SK-N-SH (cell line): ENCODE measurements at regions not wholly inside any gene's neighbourhood (a gene's known extent, or its start where the extent isn't known, plus 50 kb on each side); places are given as distances from the start of the nearest gene placed in this dataset.

ENCODE experiments used
- CTCF ChIA-PET: fragments of 300-600, 350-600 bp; formaldehyde crosslinking; extraction: SDS; loops from one replicate; lab custom pipeline; 2021; lab: Yijun Ruan, JAX
- POLR2A ChIA-PET: fragments of 350-600 bp; sonication (Branson Sonifier 250); formaldehyde crosslinking; extraction: SDS; loops from one replicate; lab custom pipeline; 2020; ENCODE audit warnings: antibody characterized with exemption, inconsistent platforms; lab: Yijun Ruan, JAX
- DNase-seq: peaks from one replicate; pipeline ENCODE4 v3.0.0; 2012
- H2AFZ ChIP-seq: fragments of 200-600 bp; sonication (generic); 2 replicates; pipeline ENCODE4 v1.8.1; 2016; ENCODE audit warnings: antibody characterized with exemption, mild to moderate bottlenecking, low read depth
- H3F3A ChIP-seq: fragments of 200-600 bp; sonication (generic); replicated peaks from 2 replicates; pipeline ENCODE3; 2016; ENCODE audit warnings: antibody characterized with exemption, mild to moderate bottlenecking; ENCODE audit not compliant: insufficient read depth
- H3K27ac ChIP-seq, 2 experiments: fragments of 200-500 bp in 1 of 2; fragments of 200-600 bp in 1 of 2; sonication (Bioruptor generic) in 1 of 2; sonication (generic), shearing (Covaris generic) in 1 of 2; 2 replicates each; pipeline versions ENCODE4 v1.5.1 to v1.6.1; 2014 to 2016; ENCODE audit warnings: low read depth in 2 of 2, inconsistent platforms in 1 of 2, low read length in 1 of 2, mild to moderate bottlenecking in 1 of 2, mixed read lengths in 1 of 2
- H3K27me3 ChIP-seq: fragments of 200-600 bp; sonication (generic), shearing (Covaris generic); 2 replicates; pipeline ENCODE4 v1.6.1; 2016; ENCODE audit warnings: mixed run types; ENCODE audit not compliant: insufficient read depth
- H3K36me3 ChIP-seq, 2 experiments: fragments of 200-500 bp in 1 of 2; fragments of 200-600 bp in 1 of 2; sonication (Bioruptor generic) in 1 of 2; sonication (generic) in 1 of 2; replicated peaks in 1 of 2; 2 replicates each; pipeline versions ENCODE3 to v1.5.1; 2014 to 2016; ENCODE audit warnings: low read length in 1 of 2, mild to moderate bottlenecking in 1 of 2; ENCODE audit not compliant: insufficient read depth in 2 of 2, control insufficient read depth in 1 of 2
- H3K4me1 ChIP-seq, 2 experiments: fragments of 200-500 bp in 1 of 2; fragments of 200-600 bp in 1 of 2; sonication (Bioruptor generic) in 1 of 2; sonication (generic), shearing (Covaris generic) in 1 of 2; 2 replicates each; pipeline versions ENCODE4 v1.5.1 to v1.6.1; 2014 to 2016; ENCODE audit warnings: low read depth in 1 of 2, low read length in 1 of 2, mixed run types in 1 of 2; ENCODE audit not compliant: insufficient read depth in 2 of 2, control insufficient read depth in 1 of 2
- H3K4me2 ChIP-seq: fragments of 200-600 bp; sonication (generic), shearing (Covaris generic); 2 replicates; pipeline ENCODE4 v1.6.1; 2017; ENCODE audit warnings: mixed run types
- H3K4me3 ChIP-seq, 2 experiments: fragments of 200-500 bp in 1 of 2; fragments of 200-600 bp in 1 of 2; sonication (Bioruptor generic) in 1 of 2; sonication (generic), shearing (Covaris generic) in 1 of 2; 2 replicates each; pipeline versions ENCODE4 v1.5.1 to v1.8.1; 2014 to 2016; ENCODE audit warnings: low read depth in 2 of 2, inconsistent platforms in 1 of 2, low read length in 1 of 2, mild to moderate bottlenecking in 1 of 2, mixed read lengths in 1 of 2, moderate library complexity in 1 of 2
- H3K79me2 ChIP-seq: fragments of 200-600 bp; sonication (generic); 2 replicates; pipeline ENCODE4 v1.8.1; 2017; ENCODE audit warnings: mild to moderate bottlenecking; ENCODE audit not compliant: insufficient read depth
- H3K9ac ChIP-seq: fragments of 200-600 bp; sonication (generic); 2 replicates; pipeline ENCODE4 v1.6.1; 2017; ENCODE audit warnings: mixed run types
- H3K9me2 ChIP-seq: fragments of 200-600 bp; sonication (generic); 2 replicates; pipeline ENCODE4 v1.6.1; 2017; ENCODE audit warnings: mixed run types
- H3K9me3 ChIP-seq: fragments of 200-600 bp; sonication (generic); 2 replicates; pipeline ENCODE4 v1.6.1; 2017; ENCODE audit warnings: mixed run types, mild to moderate bottlenecking, moderate library complexity
- H4K20me1 ChIP-seq: fragments of 200-600 bp; sonication (generic); 2 replicates; pipeline ENCODE4 v1.6.1; 2017; ENCODE audit warnings: mild to moderate bottlenecking, mixed run types; ENCODE audit not compliant: insufficient read depth
- CHD2 ChIP-seq: fragments of 150-350 bp; IDR thresholded peaks from 2 replicates; pipeline ENCODE4 v1.6.1; 2018; ENCODE audit warnings: low read length; ENCODE audit not compliant: partially characterized antibody
- ELF1 ChIP-seq: IDR thresholded peaks from 2 replicates; pipeline ENCODE4 v1.4.0; 2012
- EP300 ChIP-seq, 2 experiments: IDR thresholded peaks; 2 replicates each; pipeline versions ENCODE4 v1.4.0 to v1.6.1; 2012; ENCODE audit warnings: borderline replicate concordance in 1 of 2, low read depth in 1 of 2, low read length in 1 of 2
- FOXM1 ChIP-seq: IDR thresholded peaks from 2 replicates; pipeline ENCODE4 v1.4.0; 2012; ENCODE audit warnings: low read depth, mild to moderate bottlenecking
- GABPA ChIP-seq: IDR thresholded peaks from 2 replicates; pipeline ENCODE4 v1.4.0; 2012; ENCODE audit warnings: low read depth, mild to moderate bottlenecking
- MEF2A ChIP-seq: IDR thresholded peaks from 2 replicates; pipeline ENCODE4 v1.4.0; 2012; ENCODE audit warnings: low read depth, borderline replicate concordance
- NFIC ChIP-seq: IDR thresholded peaks from 2 replicates; pipeline ENCODE4 v1.4.0; 2012; ENCODE audit warnings: borderline replicate concordance
- NRF1 ChIP-seq: IDR thresholded peaks from 2 replicates; pipeline ENCODE4 v1.6.1; 2012; ENCODE audit warnings: low read depth, mild to moderate bottlenecking, low read length
- RAD21 ChIP-seq: IDR thresholded peaks from 2 replicates; pipeline ENCODE4 v1.6.1; 2012; ENCODE audit warnings: mild to moderate bottlenecking, low read length
- RCOR1 ChIP-seq: fragments of 150-350 bp; IDR thresholded peaks from 2 replicates; pipeline ENCODE4 v1.6.1; 2017; ENCODE audit warnings: antibody characterized with exemption, low read length
- RXRA ChIP-seq: IDR thresholded peaks from 2 replicates; pipeline ENCODE4 v1.4.0; 2012; ENCODE audit warnings: low read depth, mild to moderate bottlenecking, borderline replicate concordance
- SMC3 ChIP-seq: IDR thresholded peaks from 2 replicates; pipeline ENCODE4 v1.6.1; 2012; ENCODE audit warnings: low read depth, low read length, improper control_type of control experiment
- TAF1 ChIP-seq: IDR thresholded peaks from 2 replicates; pipeline ENCODE4 v1.6.1; 2012; ENCODE audit warnings: low read depth, mild to moderate bottlenecking, low read length, moderate library complexity, borderline replicate concordance
- TEAD4 ChIP-seq: IDR thresholded peaks from 2 replicates; pipeline ENCODE4 v1.4.0; 2012; ENCODE audit warnings: mild to moderate bottlenecking, borderline replicate concordance; ENCODE audit not compliant: insufficient read depth
- YY1 ChIP-seq: IDR thresholded peaks from 2 replicates; pipeline ENCODE4 v1.4.0; 2012; ENCODE audit warnings: low read depth, mild to moderate bottlenecking
- whole genome bisulfite sequencing: methylation state at CpG from one replicate; pipeline ENCODE4 v1.1.6; 2017; ENCODE audit warnings: low lambda C conversion rate; 5-methylcytosine and 5-hydroxymethylcytosine counted together
- TF ChIP-seq, protein P1 (sequence below): fragments of 200-600 bp; sonication (generic); IDR thresholded peaks from 2 replicates; pipeline ENCODE4 v1.6.1; 2017; ENCODE audit warnings: antibody characterized with exemption, mild to moderate bottlenecking, moderate library complexity
- TF ChIP-seq, protein P2 (sequence below): IDR thresholded peaks from 2 replicates; pipeline ENCODE4 v1.4.0; 2012; ENCODE audit warnings: low read depth, borderline replicate concordance
- TF ChIP-seq, protein P3 (sequence below): IDR thresholded peaks from 2 replicates; pipeline ENCODE4; 2012

DNA sequence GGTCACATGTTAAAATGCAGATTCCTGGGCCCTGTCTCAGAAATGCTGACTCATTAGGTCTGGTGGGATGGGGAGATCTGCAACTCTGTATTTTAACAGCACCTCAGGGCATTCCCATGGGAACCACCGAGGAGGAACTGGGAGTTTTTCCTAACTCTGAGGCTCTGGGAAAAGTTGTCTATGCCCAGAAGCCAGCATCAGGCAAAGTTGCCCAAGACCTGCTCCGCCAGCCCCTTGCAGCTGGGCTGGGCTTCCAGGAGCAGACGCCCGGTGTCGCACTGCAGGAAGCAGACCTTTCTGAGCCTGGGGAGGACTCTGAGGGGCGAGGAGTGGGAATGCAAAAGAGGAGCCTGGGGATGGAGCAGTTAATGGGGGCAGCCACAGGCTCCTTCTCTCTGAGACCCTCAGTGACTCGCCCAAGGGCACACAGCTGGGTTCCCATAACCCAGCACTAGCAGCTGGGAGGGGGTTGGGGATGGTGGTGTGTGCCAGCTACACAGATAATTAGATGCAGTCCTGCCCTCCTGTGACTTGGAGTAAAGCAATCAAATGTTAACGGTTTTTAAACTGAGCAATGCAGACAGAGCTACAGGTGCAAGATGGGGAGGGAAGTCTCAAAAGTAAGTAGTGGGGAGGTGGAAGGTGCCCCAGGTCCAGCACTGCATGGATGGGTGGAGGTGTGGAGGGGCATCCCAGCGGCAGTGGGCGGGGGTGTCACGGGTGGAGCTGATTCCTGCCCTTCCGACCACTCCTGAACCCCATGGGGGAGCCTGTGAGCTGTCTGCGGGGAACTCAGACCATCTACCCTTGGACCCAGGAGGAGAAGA, 100.4 kb downstream of the LSM3 start:
- POLR2A ChIA-PET, result no interaction called here
- no peak overlapping the region for H3K4me3 ChIP-seq

DNA sequence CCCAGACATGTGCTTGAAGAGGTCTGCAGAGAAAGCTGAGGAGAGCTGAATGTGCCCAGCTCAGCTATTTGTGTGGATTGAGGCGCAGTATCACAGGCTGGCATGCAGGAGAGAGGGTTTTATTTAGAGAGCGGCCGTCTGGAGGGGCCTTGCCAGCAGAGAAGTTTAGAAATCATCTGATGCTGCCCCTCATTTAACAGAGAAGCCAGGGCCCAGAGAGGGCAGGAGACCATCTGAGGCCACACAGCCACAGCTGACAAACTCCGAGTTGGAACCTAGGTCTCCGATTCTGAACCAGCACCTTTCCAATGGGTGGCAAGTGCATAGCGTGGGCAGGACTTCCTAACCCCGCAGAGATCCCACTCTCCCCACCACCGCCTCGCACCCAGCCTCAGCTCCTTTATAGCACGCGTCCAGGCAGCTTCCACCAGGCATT, 101.0 kb downstream of the LSM3 start:
- Histone ChIP-seq H3K4me2 (no peak overlapping the region), H3K27ac (no peak overlapping the region), H3K36me3 (no peaks in the 10 kb centered on the region)
- WGBS, result 84% methylated on average over 11 of the region's 11 CpGs
- ChIA-PET CTCF (interaction anchor here (0.5 to 4.9 kb wide), 15 partner anchors 9 to 229 kb away, joined by 3 to 29 read pairs (median 3); partner anchors contain the start of gene SLC6A6), POLR2A (no interaction called here)
- TF ChIP-seq TAF1, result no peak
- TF ChIP-seq MEF2A, result no peak
- TF ChIP-seq, protein P1, sequence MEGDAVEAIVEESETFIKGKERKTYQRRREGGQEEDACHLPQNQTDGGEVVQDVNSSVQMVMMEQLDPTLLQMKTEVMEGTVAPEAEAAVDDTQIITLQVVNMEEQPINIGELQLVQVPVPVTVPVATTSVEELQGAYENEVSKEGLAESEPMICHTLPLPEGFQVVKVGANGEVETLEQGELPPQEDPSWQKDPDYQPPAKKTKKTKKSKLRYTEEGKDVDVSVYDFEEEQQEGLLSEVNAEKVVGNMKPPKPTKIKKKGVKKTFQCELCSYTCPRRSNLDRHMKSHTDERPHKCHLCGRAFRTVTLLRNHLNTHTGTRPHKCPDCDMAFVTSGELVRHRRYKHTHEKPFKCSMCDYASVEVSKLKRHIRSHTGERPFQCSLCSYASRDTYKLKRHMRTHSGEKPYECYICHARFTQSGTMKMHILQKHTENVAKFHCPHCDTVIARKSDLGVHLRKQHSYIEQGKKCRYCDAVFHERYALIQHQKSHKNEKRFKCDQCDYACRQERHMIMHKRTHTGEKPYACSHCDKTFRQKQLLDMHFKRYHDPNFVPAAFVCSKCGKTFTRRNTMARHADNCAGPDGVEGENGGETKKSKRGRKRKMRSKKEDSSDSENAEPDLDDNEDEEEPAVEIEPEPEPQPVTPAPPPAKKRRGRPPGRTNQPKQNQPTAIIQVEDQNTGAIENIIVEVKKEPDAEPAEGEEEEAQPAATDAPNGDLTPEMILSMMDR, result no peak
- TF ChIP-seq FOXM1, result no peak
- TF ChIP-seq SMC3, result no peak
- TF ChIP-seq RXRA, result no peak
- no peak for TF ChIP-seq GABPA
- TF ChIP-seq YY1, result no peak
- TF ChIP-seq RCOR1, result no peak
- TF ChIP-seq TEAD4, result no peak
- TF ChIP-seq, protein P2, sequence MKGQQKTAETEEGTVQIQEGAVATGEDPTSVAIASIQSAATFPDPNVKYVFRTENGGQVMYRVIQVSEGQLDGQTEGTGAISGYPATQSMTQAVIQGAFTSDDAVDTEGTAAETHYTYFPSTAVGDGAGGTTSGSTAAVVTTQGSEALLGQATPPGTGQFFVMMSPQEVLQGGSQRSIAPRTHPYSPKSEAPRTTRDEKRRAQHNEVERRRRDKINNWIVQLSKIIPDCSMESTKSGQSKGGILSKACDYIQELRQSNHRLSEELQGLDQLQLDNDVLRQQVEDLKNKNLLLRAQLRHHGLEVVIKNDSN, result no peak
- TF ChIP-seq EP300 (IDR thresholded peaks at IDR 0.05; ENCODE audit: borderline replicate concordance in 1 of 2, low read depth in 1 of 2, low read length in 1 of 2), result no peak
- no peak for TF ChIP-seq NFIC
- TF ChIP-seq ELF1, result no peak
- TF ChIP-seq, all 33 proteins: peak for 0
- DNase-seq, result no peak
- Histone ChIP-seq H3K9me2 (no peaks in the 10 kb centered on the region), H3F3A (no peaks in the 10 kb centered on the region), H3K4me1 (peaks cover 0 to 12% of the 10 kb centered on the region in 2 experiments; a peak in 2 of 4 replicates), H3K9me3 (no peaks in the 10 kb centered on the region), H3K79me2 (no peaks in the 10 kb centered on the region), H3K4me3 (no peak overlapping the region), H2AFZ (no peak overlapping the region), H4K20me1 (no peaks in the 10 kb centered on the region), H3K27me3 (no peaks in the 10 kb centered on the region), H3K9ac (no peak overlapping the region)

More for the DNA sequence above, 100.4 kb downstream of the LSM3 start:
- H3K9ac ChIP-seq, result no peak overlapping the region
- H3K27ac ChIP-seq, result no peak overlapping the region
- no peaks in the 10 kb centered on the region for H3K9me2 ChIP-seq
- CTCF ChIA-PET, result interaction anchor here (0.5 to 4.9 kb wide), 17 partner anchors 9 to 229 kb away, joined by 3 to 29 read pairs (median 3); partner anchors contain the start of gene SLC6A6
- H3F3A ChIP-seq, result no peaks in the 10 kb centered on the region
- no peak overlapping the region for H3K4me2 ChIP-seq
- H3K36me3 ChIP-seq, result no peaks in the 10 kb centered on the region
- no peaks in the 10 kb centered on the region for H4K20me1 ChIP-seq
- H3K9me3 ChIP-seq, result no peaks in the 10 kb centered on the region
- no peaks in the 10 kb centered on the region for H3K27me3 ChIP-seq
- TF ChIP-seq, protein P3, sequence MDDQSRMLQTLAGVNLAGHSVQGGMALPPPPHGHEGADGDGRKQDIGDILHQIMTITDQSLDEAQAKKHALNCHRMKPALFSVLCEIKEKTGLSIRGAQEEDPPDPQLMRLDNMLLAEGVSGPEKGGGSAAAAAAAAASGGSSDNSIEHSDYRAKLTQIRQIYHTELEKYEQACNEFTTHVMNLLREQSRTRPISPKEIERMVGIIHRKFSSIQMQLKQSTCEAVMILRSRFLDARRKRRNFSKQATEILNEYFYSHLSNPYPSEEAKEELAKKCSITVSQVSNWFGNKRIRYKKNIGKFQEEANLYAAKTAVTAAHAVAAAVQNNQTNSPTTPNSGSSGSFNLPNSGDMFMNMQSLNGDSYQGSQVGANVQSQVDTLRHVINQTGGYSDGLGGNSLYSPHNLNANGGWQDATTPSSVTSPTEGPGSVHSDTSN, result no peak
- TF ChIP-seq RAD21 (peak; percentile 50), ELF1 (no peak), SMC3 (peak; percentile 28; the same call in 1 of the 2 replicates), CHD2 (peak; percentile 42), NRF1 (no peak), RCOR1 (peak; percentile 44; the same call in 1 of the 2 replicates)
- TF ChIP-seq, protein P1, result no peak
- peaks cover 0 to 12% of the 10 kb centered on the region in 2 experiments; a peak in 2 of 4 replicates for H3K4me1 ChIP-seq
- no peaks in the 10 kb centered on the region for H3K79me2 ChIP-seq
- DNase-seq, result peak; percentile 75
- H2AFZ ChIP-seq, result no peak overlapping the region
- 53% methylated on average over 11 of the region's 13 CpGs for WGBS
